GM12865 (cell line): ENCODE measurements at regions not wholly inside any gene's neighbourhood (a gene's known extent, or its start where the extent isn't known, plus 50 kb on each side); places are given as distances from the start of the nearest gene placed in this dataset.
"Not testable (repeated sequence)": the region's sequence is repeated elsewhere in the genome, so short reads cannot be mapped to it uniquely, and the experiment has no call there.

Experiments
- DNase-seq: peaks from one replicate; pipeline ENCODE4 v3.0.0; 2010; ENCODE audit warnings: low read depth
- H3K4me3 ChIP-seq: 2 replicates; pipeline ENCODE4 v1.5.1; 2011; ENCODE audit warnings: mild to moderate bottlenecking, low read depth, low read length, control low read depth
- TF ChIP-seq, protein P1 (sequence below): IDR thresholded peaks from 2 replicates; pipeline ENCODE4 v1.5.1; 2011; ENCODE audit warnings: low read length, control low read depth, low read depth, inconsistent platforms; ENCODE audit not compliant: insufficient read depth; ENCODE audit errors: missing control alignments

DNA sequence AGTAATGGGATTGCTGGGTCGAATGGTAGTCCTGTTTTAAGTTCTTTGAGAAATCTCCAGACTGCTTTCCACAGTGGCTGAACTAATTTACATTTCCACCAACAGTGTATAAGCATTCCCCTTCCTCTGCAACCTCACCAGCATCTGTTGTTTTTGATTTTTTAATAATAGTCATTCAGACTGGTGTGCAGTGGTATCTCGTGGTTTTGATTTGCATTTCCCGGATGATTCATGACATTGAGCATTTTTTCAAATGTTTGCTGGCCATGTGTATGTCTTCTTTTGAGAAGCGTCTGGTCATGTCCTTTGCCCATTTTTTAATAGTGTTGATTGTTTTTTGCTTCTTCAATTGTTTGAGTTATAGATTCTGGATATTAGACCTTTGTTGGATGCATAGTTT, 98.0 kb downstream of the MRPL57 start:
- DNase-seq, H3K4me3 ChIP-seq: not testable (repeated sequence)

- DNase-seq: no peak
- no peak overlapping the region for H3K4me3 ChIP-seq
- TF ChIP-seq, protein P1, sequence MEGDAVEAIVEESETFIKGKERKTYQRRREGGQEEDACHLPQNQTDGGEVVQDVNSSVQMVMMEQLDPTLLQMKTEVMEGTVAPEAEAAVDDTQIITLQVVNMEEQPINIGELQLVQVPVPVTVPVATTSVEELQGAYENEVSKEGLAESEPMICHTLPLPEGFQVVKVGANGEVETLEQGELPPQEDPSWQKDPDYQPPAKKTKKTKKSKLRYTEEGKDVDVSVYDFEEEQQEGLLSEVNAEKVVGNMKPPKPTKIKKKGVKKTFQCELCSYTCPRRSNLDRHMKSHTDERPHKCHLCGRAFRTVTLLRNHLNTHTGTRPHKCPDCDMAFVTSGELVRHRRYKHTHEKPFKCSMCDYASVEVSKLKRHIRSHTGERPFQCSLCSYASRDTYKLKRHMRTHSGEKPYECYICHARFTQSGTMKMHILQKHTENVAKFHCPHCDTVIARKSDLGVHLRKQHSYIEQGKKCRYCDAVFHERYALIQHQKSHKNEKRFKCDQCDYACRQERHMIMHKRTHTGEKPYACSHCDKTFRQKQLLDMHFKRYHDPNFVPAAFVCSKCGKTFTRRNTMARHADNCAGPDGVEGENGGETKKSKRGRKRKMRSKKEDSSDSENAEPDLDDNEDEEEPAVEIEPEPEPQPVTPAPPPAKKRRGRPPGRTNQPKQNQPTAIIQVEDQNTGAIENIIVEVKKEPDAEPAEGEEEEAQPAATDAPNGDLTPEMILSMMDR: no peak
Observed at GRCh38 chr13:21282065-21282464, 105.6 kb downstream of the MRPL57 start.

- H3K4me3 ChIP-seq: no peak overlapping the region
- TF ChIP-seq, protein P1: no peak
- DNase-seq: no peak
Observed at GRCh38 chr13:21287331-21287907, 111.0 kb downstream of the MRPL57 start.

- H3K4me3 ChIP-seq: no peak overlapping the region
- TF ChIP-seq, protein P1: no peak
- DNase-seq: no peak
Observed at GRCh38 chr13:21289475-21289874, 113.0 kb downstream of the MRPL57 start.

- H3K4me3 ChIP-seq, DNase-seq: not testable (repeated sequence)
Observed at GRCh38 chr13:21290442-21291002, 114.1 kb downstream of the MRPL57 start.

GRCh38 chr13:21291840-21292239, 115.4 kb downstream of the MRPL57 start:
- no peak for DNase-seq
- TF ChIP-seq, protein P1: no peak
- no peak overlapping the region for H3K4me3 ChIP-seq

DNA sequence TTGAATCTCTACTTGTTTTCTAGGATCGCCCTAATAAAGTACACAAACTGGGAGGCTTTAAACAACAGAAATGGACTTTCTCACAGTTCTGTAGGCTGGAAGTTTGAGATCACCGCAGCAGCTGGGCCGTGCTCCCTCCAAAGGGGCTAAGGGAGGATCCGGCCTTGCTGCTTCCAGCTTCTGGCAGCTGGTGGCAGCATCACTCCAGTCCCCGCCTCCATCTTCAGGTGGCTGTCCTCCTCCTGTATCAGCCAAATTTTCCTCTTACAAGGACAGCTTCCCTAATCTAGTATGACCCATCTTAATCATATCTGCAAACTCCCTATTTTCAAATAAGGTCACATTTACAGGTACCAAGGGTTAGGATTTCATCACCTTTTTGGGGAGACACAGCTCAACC, 120.5 kb downstream of the MRPL57 start:
- peak; percentile 56 for DNase-seq
- TF ChIP-seq, protein P1: peak; percentile 53
- not testable (repeated sequence) for H3K4me3 ChIP-seq

GRCh38 chr13:21297447-21297846, 121.0 kb downstream of the MRPL57 start:
- TF ChIP-seq, protein P1: no peak
- H3K4me3 ChIP-seq: peak overlapping the region; percentile 59
- DNase-seq: no peak
